ENCODE measurements at regions not wholly inside any gene's neighbourhood (a gene's known extent, or its start where the extent isn't known, plus 50 kb on each side); places are given as distances from the start of the nearest gene placed in this dataset.

DNA sequence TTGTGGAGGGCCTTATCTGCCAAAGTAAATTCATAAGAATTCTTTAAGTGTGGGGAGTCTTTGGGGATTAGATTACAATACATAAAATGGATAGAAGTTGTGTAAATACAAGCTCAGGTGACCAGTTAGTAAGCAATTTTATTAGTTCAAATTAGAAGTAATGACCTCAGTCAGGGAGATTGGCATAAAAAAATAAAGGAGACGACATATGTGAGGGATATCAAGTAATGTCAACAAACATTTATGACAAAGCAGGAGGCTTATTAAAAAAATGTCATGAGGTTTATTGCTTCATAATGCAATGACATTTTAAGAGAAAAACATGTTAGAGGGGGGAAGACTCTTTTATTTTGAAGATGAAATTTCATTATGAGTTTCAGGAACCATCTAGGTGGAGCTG lies 1137.0 kb upstream of the PHF14 start:
- Mint-ChIP-seq H3K4me3 (no peak overlapping the region), H3K4me1 (ENCODE audit: low read depth) (no peaks in the 10 kb centered on the region), H3K27me3 (no peaks in the 10 kb centered on the region), H3K36me3 (ENCODE audit: low read depth) (no peaks in the 10 kb centered on the region), H3K27ac (no peak overlapping the region), H3K9me3 (peaks cover 2% of the 10 kb centered on the region)
- ATAC-seq (no peak), DNase-seq (no peak)
- intact Hi-C loops (cut with micrococcal nuclease), result no loop called here
- TF ChIP-seq CTCF (IDR thresholded peaks at IDR 0.05), result no peak
- ChIA-PET POLR2A (no interaction called here), CTCF (no interaction called here)

DNA sequence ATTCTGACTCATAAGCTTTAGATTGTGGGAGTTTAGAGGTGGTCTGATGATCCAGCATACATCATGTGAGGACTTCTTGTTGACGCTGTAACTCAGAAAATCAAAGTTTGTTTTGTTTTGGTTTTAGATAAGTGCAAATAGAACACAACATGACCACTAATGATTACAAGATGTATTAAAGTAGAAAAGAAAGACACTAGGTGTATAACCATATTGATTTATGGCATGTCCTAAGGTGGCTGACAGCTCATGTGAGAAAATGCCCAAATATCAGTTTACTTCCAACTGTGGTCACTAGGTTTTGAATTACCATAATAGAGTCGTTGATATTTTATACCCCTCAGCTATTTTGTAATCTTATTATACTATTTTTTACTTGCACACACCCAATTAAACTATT lies 1131.4 kb upstream of the PHF14 start:
- DNase-seq (no peak), ATAC-seq (no peak)
- ChIA-PET CTCF (no interaction called here), POLR2A (no interaction called here)
- intact Hi-C loops (cut with micrococcal nuclease), result no loop called here
- Mint-ChIP-seq H3K36me3 (ENCODE audit: low read depth) (no peaks in the 10 kb centered on the region), H3K27me3 (no peaks in the 10 kb centered on the region), H3K9me3 (peaks cover 1% of the 10 kb centered on the region), H3K27ac (no peak overlapping the region), H3K4me1 (ENCODE audit: low read depth) (no peaks in the 10 kb centered on the region), H3K4me3 (no peak overlapping the region)
- no peak for TF ChIP-seq CTCF (IDR thresholded peaks at IDR 0.05)

GRCh38 chr7:9846902-9847301 lies 1126.8 kb upstream of the PHF14 start:
- DNase-seq (no peak), ATAC-seq (no peak)
- CTCF ChIA-PET, result no interaction called here
- no peaks in the 10 kb centered on the region for H3K27me3 Mint-ChIP-seq
- intact Hi-C loops (cut with micrococcal nuclease), result no loop called here
- no peaks in the 10 kb centered on the region for H3K36me3 Mint-ChIP-seq (ENCODE audit: low read depth)
- TF ChIP-seq CTCF (IDR thresholded peaks at IDR 0.05), result no peak
- no peak overlapping the region for H3K27ac Mint-ChIP-seq
- peaks cover 5% of the 10 kb centered on the region for H3K9me3 Mint-ChIP-seq
- POLR2A ChIA-PET, result no interaction called here
- no peaks in the 10 kb centered on the region for H3K4me1 Mint-ChIP-seq (ENCODE audit: low read depth)
- H3K4me3 Mint-ChIP-seq, result no peak overlapping the region

DNA sequence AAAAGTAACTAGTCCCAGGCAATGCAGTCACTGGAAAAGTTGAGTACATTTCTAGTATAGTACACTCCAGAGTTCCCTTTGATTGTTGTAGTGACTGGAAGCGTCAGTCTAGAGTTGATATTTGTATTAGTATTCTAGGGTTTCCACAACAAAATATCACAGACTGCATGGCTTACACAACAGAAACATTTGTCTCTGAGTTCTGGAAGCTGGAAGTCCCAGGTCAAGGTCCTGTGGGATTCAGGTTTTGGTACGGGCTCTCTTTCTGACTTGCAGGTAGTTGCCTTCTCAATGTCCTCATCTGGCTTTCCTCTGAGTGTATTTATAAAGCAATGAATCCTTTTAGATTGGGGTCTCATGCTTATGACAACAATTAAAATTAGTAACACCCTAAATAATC lies 1119.1 kb upstream of the PHF14 start:
- Mint-ChIP-seq H3K9me3 (peaks cover 8% of the 10 kb centered on the region), H3K36me3 (ENCODE audit: low read depth) (no peaks in the 10 kb centered on the region), H3K4me3 (no peak overlapping the region), H3K4me1 (ENCODE audit: low read depth) (no peaks in the 10 kb centered on the region), H3K27me3 (no peaks in the 10 kb centered on the region), H3K27ac (no peak overlapping the region)
- no peak for TF ChIP-seq CTCF (IDR thresholded peaks at IDR 0.05)
- DNase-seq (no peak), ATAC-seq (no peak)
- intact Hi-C loops (cut with micrococcal nuclease), result no loop called here
- ChIA-PET CTCF (no interaction called here), POLR2A (no interaction called here)

GRCh38 chr7:9856668-9857067 lies 1117.0 kb upstream of the PHF14 start:
- DNase-seq, result no peak
- POLR2A ChIA-PET, result no interaction called here

More at GRCh38 chr7:9856668-9857067, 1117.0 kb upstream of the PHF14 start:
- H3K27me3 Mint-ChIP-seq, result no peaks in the 10 kb centered on the region
- intact Hi-C loops (cut with micrococcal nuclease), result no loop called here
- ATAC-seq, result no peak
- no peaks in the 10 kb centered on the region for H3K36me3 Mint-ChIP-seq (ENCODE audit: low read depth)
- H3K9me3 Mint-ChIP-seq, result peaks cover 11% of the 10 kb centered on the region
- CTCF ChIA-PET, result no interaction called here
- H3K27ac Mint-ChIP-seq, result no peak overlapping the region
- TF ChIP-seq CTCF (IDR thresholded peaks at IDR 0.05), result no peak
- H3K4me1 Mint-ChIP-seq (ENCODE audit: low read depth), result no peaks in the 10 kb centered on the region
- H3K4me3 Mint-ChIP-seq, result no peak overlapping the region
